ENCODE measurements at regions not wholly inside any gene's neighbourhood (a gene's known extent, or its start where the extent isn't known, plus 50 kb on each side); places are given as distances from the start of the nearest gene placed in this dataset.
"Not testable (repeated sequence)": the region's sequence is repeated elsewhere in the genome, so short reads cannot be mapped to it uniquely, and the experiment has no call there.

- no peak for DNase-seq
Measured at GRCh38 chr3:177688152-177688551, 490.9 kb upstream of the TBL1XR1 start.

- DNase-seq: no peak
Measured at GRCh38 chr3:177689077-177689476, 491.8 kb upstream of the TBL1XR1 start.

DNA sequence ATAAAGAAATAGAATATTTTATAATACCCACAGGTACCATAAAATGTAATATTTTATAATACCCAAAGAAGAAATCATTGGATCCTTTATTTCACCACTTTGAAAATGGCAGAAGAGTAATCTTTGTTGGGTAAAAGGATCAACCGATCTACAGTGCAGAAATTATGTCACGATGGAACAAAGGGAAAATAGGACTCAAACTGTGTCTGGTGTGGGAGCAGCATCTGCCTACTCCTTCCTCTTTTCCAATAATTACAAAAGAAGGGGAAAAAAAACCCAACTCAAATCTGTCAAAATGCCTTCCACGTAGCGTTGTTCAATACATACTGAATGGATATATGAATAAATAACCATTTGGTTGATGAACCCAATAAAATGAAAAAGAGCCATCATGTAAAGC, 492.6 kb upstream of the TBL1XR1 start:
- no peak for DNase-seq

- no peak for DNase-seq
Measured at GRCh38 chr3:177690306-177690705, 493.0 kb upstream of the TBL1XR1 start.

- no peak for DNase-seq
Measured at GRCh38 chr3:177692304-177692975, 495.2 kb upstream of the TBL1XR1 start.

DNA sequence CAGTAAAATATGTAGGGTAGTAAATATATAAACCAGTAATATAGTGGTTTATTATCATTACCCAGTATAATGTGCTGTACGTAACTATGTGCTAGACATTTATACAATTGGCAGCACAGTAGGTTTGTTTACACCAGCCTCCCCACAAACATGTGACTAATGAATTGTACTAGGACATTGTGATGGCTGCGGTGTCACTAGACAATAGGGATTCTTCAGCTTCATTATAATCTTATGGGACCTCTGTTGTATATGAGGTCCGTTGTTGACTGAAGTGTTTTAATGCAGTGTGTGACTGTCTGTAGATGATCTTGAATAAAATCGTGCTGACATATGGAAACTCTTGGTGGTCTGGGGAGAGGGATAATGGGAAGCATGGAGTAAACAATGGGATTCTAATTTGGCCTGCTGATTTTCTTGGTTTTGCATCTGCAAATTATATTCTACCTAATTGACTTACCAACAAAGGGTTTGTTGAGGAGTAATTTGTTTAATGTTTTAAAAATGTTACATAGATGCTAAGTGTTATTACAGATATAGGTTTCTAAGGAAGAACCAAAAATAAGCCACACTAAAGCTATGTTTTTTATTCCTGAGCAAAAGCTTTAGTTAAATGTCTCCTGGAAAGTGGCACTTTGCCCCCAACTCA, 496.5 kb upstream of the TBL1XR1 start:
- no peak for DNase-seq

DNA sequence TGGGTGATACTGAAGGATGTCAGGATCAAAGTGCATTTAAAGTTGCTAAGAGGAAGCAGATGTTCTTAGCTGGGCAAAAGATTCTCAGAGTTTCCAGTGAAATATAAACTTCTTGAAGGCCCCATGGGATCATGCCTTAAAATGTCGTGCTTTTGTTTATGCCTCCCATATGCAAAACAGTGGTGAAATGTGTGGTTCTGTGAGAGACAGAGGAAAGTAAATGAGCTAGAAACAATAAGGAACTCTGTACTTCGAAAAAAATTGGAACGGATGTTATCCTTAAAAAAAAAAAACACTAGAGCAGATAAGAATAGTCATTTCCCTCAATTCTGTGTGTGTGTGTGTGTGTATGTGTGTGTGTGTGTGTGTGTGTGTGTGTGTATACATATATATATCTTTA, 497.0 kb upstream of the TBL1XR1 start:
- DNase-seq: no peak

DNA sequence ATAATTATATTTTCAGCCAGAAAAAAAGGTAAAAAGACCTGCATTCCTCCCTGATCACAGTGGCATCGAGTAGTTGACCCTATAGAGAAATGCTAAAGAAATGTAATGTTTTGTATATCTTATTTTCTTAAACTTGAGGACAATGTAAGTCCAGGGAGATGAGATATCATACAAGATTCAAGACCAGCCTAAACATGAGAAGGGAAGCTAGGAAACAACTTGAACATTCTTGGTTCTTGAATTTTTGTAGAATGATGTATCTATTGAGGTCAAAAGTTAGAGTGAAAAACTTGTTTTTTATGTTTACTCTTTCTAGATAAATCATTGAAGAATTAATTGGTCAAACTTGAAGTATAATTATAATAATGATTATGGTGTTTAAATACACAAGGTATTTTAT, 497.7 kb upstream of the TBL1XR1 start:
- DNase-seq: no peak

- DNase-seq: no peak
Measured at GRCh38 chr3:177700117-177700516, 502.8 kb upstream of the TBL1XR1 start.

GRCh38 chr3:177703788-177704187, 506.5 kb upstream of the TBL1XR1 start:
- no peak for DNase-seq

GRCh38 chr3:177705976-177706823, 508.9 kb upstream of the TBL1XR1 start:
- DNase-seq: no peak

DNA sequence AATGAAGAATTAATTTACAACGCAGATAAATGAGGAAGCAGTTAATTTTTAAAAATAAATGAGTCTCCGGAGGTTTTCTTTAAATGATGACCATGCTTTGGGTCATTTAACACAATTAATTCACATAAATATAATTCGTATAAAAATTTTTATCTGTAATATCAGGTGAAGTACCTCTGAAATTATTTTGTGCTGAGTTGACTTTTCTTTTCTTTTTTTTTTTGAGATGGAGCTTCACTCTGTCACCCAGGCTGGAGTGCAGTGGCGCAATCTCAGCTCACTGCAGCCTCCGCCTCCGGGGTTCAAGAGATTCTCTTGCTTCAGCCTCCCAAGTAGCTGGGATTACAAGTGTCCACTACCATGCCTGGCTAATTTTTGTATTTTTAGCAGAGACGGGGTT, 512.2 kb upstream of the TBL1XR1 start:
- not testable (repeated sequence) for DNase-seq

GRCh38 chr3:177710506-177710905, 513.2 kb upstream of the TBL1XR1 start:
- DNase-seq: no peak

- DNase-seq: no peak
Measured at GRCh38 chr3:177711637-177712036, 514.4 kb upstream of the TBL1XR1 start.

- no peak for DNase-seq
Measured at GRCh38 chr3:177713928-177714900, 516.9 kb upstream of the TBL1XR1 start.

- DNase-seq: no peak
Measured at GRCh38 chr3:177714945-177715344, 517.7 kb upstream of the TBL1XR1 start.

DNA sequence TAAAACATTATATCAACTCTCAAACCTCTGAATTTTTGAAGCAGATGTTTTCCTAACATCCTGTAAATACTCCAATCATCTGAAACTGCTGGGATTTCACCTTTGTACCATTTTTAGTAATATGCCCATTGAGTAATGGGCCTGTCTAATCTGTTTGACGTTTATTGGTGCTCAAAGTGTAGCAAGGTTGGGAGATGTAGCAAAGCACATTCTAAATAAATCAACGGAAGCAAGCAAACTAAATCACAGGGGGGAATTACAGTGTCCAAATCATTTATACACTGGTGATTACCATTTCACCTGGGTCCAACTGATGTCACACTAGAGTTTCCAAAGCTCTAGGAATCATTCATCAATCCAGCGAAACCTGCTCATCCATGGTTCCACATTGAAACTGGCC, 518.7 kb upstream of the TBL1XR1 start:
- DNase-seq: no peak

DNA sequence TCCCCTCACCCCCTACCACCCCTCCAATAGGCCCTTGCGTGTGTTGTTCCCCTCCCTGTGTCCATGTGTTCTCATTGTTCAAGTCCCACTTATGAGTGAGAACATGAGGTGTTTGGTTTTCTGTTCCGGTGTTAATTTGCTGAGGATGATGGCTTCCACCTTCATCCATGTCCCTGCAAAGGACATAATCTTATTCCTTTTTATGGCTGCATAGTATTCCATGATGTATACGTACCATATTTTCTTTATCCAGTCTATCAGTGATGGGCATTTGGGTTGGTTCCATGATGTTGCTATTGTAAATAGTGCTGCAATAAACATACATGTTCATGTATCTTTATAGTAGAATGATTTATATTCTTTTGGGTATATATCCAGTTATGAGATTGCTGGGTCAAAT, 523.6 kb upstream of the TBL1XR1 start:
- not testable (repeated sequence) for DNase-seq

DNA sequence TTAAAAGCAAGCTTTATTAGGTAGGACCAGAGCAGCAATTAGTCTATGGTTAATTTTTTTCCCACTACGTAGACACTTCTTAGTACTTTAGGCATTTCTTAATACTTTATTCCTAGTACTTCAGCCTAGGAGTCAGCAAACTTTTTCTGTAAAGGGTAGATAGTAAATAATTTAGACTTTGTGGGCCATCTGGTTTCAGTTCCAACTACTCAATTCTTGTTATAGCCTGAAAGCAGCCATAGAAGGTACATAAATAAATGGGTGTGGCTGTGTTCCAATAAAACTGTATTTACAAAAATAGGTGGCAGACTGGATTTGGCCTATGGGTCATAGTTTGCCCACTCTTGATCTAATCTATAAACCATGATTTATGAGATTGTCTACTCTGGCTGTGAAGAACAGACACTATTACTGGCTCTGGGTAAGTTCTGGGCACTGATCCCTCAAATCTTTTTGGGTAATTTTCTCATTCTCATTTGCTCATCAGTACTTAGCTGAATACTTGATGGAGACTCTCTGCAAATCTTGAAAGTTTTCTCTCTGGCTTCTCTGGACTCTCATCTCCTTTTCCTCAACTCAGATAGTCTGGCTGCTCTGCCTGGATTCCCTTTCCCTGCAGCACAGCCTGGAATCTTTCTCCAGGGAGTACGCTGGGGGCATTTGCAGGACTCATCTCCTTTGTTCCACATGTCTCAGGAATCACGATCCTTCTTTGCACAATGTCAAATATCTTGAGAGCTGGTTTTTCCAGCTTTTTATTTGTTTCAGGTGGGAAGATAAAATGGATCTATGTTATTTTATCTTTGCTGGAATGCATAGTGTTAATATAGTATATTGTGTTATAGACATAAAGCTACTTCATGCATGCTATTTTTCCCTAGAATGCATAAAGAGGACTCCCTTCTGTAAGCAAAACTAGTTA, 524.8 kb upstream of the TBL1XR1 start:
- DNase-seq: no peak

GRCh38 chr3:177724020-177724638, 526.8 kb upstream of the TBL1XR1 start:
- DNase-seq: no peak

DNA sequence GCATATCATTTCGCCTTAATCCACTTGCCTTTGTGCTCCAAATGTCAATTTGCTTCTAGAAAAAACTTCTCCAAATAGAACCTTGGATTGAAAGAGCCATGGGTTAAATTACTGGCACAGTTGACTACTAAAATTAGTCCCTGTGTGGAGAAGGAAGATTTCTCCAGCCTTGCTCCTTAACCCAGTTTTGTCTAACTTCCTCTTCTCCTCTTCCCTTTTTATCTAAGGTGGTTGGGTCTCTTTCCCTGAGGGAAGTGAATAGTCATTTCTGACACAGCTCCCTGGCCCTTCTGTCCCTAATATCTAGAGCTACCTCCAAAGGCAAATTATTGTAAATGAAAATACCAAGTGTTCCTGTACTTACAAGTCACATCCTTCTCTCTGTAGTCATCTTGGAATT, 527.9 kb upstream of the TBL1XR1 start:
- DNase-seq: no peak
